ENCODE measurements at regions not wholly inside any gene's neighbourhood (a gene's known extent, or its start where the extent isn't known, plus 50 kb on each side); places are given as distances from the start of the nearest gene placed in this dataset.
"Not testable (repeated sequence)": the region's sequence is repeated elsewhere in the genome, so short reads cannot be mapped to it uniquely, and the experiment has no call there.

- DNase-seq (no peak), ATAC-seq (ENCODE audit: low read depth in 2 of 2) (no peak)
- Mint-ChIP-seq H3K36me3 (no peaks in the 10 kb centered on the region), H3K27me3 (no peaks in the 10 kb centered on the region), H3K4me1 (no peaks in the 10 kb centered on the region), H3K4me3 (no peak overlapping the region), H3K9me3 (peaks cover 0 to 6% (median 0%) of the 10 kb centered on the region in 7 donors), H3K27ac (no peak overlapping the region)
- Histone ChIP-seq H3K27ac (ENCODE audit: insufficient read depth, low read length, poor library complexity, severe bottlenecking) (no peak overlapping the region), H3K9me3 (ENCODE audit: control insufficient read depth in 2 of 2, low read length in 2 of 2) (no peaks in the 10 kb centered on the region), H3K36me3 (ENCODE audit: control insufficient read depth, insufficient read depth, low read length) (no peaks in the 10 kb centered on the region), H3K27me3 (ENCODE audit: control insufficient read depth, insufficient read depth, low read length) (no peaks in the 10 kb centered on the region), H3K4me1 (ENCODE audit: control insufficient read depth, insufficient read depth, low read length, poor library complexity, severe bottlenecking) (no peaks in the 10 kb centered on the region), H3K4me3 (ENCODE audit: low read depth, low read length) (no peak overlapping the region)
These were observed 179.7 kb upstream of the ST6GALNAC5 start for GRCh38 chr1:76687307-76688175.

- Mint-ChIP-seq H3K9me3 (peaks cover 0 to 10% (median 1%) of the 10 kb centered on the region in 7 donors), H3K27me3 (no peaks in the 10 kb centered on the region), H3K4me3 (no peak overlapping the region), H3K36me3 (no peaks in the 10 kb centered on the region), H3K27ac (no peak overlapping the region), H3K4me1 (no peaks in the 10 kb centered on the region)
- Histone ChIP-seq H3K4me3 (ENCODE audit: low read depth, low read length) (no peak overlapping the region), H3K27ac (ENCODE audit: insufficient read depth, low read length, poor library complexity, severe bottlenecking) (no peak overlapping the region), H3K27me3 (ENCODE audit: control insufficient read depth, insufficient read depth, low read length) (no peaks in the 10 kb centered on the region), H3K36me3 (ENCODE audit: control insufficient read depth, insufficient read depth, low read length) (no peaks in the 10 kb centered on the region), H3K4me1 (ENCODE audit: control insufficient read depth, insufficient read depth, low read length, poor library complexity, severe bottlenecking) (no peaks in the 10 kb centered on the region), H3K9me3 (ENCODE audit: control insufficient read depth in 2 of 2, low read length in 2 of 2) (no peaks in the 10 kb centered on the region)
- ATAC-seq (ENCODE audit: low read depth in 2 of 2): no peak
- DNase-seq: no peak
These were observed 176.5 kb upstream of the ST6GALNAC5 start for GRCh38 chr1:76690766-76691165.

DNA sequence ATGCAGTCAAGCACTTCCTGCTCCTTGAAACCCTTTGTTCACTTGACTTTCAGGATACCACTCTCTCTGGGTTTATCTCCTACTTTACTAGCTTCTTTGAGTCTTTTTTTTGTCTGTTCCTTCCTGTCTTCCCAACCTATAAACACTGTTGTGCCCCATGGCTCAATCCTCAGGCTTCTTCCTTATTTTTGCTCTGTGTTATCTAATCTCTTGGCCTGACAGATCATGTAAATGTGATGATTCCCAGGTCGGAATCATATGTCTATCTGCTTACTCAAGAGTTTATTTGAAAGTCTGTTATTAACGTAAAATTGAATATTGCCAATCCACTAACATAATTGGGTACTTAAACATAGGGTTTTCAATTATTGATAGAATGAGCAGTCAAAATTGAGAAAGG is 171.7 kb upstream of the ST6GALNAC5 start:
- peak overlapping the region in 1 of 3 donors; percentile 0 for H3K27ac Mint-ChIP-seq
- DNase-seq: no peak
- H3K36me3 Mint-ChIP-seq: no peaks in the 10 kb centered on the region
- H3K4me3 Mint-ChIP-seq: no peak overlapping the region
- H3K27me3 Mint-ChIP-seq: no peaks in the 10 kb centered on the region
- no peaks in the 10 kb centered on the region for H3K4me1 Mint-ChIP-seq
- ATAC-seq (ENCODE audit: low read depth in 2 of 2): no peak
- no peaks in the 10 kb centered on the region for H3K27me3 ChIP-seq (ENCODE audit: control insufficient read depth, insufficient read depth, low read length)
- no peaks in the 10 kb centered on the region for H3K9me3 ChIP-seq (ENCODE audit: control insufficient read depth in 2 of 2, low read length in 2 of 2)
- H3K27ac ChIP-seq (ENCODE audit: insufficient read depth, low read length, poor library complexity, severe bottlenecking): no peak overlapping the region
- no peaks in the 10 kb centered on the region for H3K4me1 ChIP-seq (ENCODE audit: control insufficient read depth, insufficient read depth, low read length, poor library complexity, severe bottlenecking)
- H3K4me3 ChIP-seq (ENCODE audit: low read depth, low read length): no peak overlapping the region
- H3K9me3 Mint-ChIP-seq: peaks cover 0 to 10% (median 1%) of the 10 kb centered on the region in 7 donors
- H3K36me3 ChIP-seq (ENCODE audit: control insufficient read depth, insufficient read depth, low read length): no peaks in the 10 kb centered on the region

DNA sequence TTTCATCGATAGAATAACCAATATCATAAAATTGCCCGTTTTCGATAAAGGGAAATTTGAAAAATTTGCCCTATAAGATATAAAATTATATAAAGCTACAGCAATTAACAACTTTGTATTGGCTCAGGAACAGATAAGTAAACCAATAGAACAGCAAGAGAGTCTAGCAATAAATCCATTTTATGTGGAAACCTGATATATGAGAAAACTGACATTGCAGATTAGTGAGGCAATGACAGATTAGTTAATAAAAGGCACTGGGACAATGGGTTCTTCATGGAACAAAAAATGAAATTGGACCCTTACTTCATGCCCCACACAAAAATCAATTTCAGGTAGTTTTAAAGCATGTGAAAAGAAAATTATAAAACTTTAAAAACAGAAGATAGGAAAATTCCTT is 169.9 kb upstream of the ST6GALNAC5 start:
- ATAC-seq (ENCODE audit: low read depth in 2 of 2) (no peak), DNase-seq (no peak)
- Mint-ChIP-seq H3K36me3 (no peaks in the 10 kb centered on the region), H3K27me3 (no peaks in the 10 kb centered on the region), H3K27ac (no peak overlapping the region), H3K4me3 (no peak overlapping the region), H3K9me3 (peaks cover 0 to 10% (median 3%) of the 10 kb centered on the region in 7 donors), H3K4me1 (no peaks in the 10 kb centered on the region)
- H3K4me1 ChIP-seq (ENCODE audit: control insufficient read depth, insufficient read depth, low read length, poor library complexity, severe bottlenecking): no peaks in the 10 kb centered on the region
- no peaks in the 10 kb centered on the region for H3K9me3 ChIP-seq (ENCODE audit: control insufficient read depth in 2 of 2, low read length in 2 of 2)
- no peak overlapping the region for H3K27ac ChIP-seq (ENCODE audit: insufficient read depth, low read length, poor library complexity, severe bottlenecking)
- H3K27me3 ChIP-seq (ENCODE audit: control insufficient read depth, insufficient read depth, low read length): no peaks in the 10 kb centered on the region
- no peak overlapping the region for H3K4me3 ChIP-seq (ENCODE audit: low read depth, low read length)
- no peaks in the 10 kb centered on the region for H3K36me3 ChIP-seq (ENCODE audit: control insufficient read depth, insufficient read depth, low read length)

GRCh38 chr1:76699646-76700045 is 167.6 kb upstream of the ST6GALNAC5 start:
- not testable (repeated sequence) for H3K27me3 Mint-ChIP-seq; H3K27me3 ChIP-seq (ENCODE audit: control insufficient read depth, insufficient read depth, low read length); H3K27ac ChIP-seq (ENCODE audit: insufficient read depth, low read length, poor library complexity, severe bottlenecking); H3K9me3 Mint-ChIP-seq; H3K4me3 Mint-ChIP-seq; H3K9me3 ChIP-seq (ENCODE audit: control insufficient read depth in 2 of 2, low read length in 2 of 2); H3K27ac Mint-ChIP-seq; DNase-seq; H3K4me1 Mint-ChIP-seq; H3K4me3 ChIP-seq (ENCODE audit: low read depth, low read length); H3K4me1 ChIP-seq (ENCODE audit: control insufficient read depth, insufficient read depth, low read length, poor library complexity, severe bottlenecking); ATAC-seq (ENCODE audit: low read depth in 2 of 2); H3K36me3 ChIP-seq (ENCODE audit: control insufficient read depth, insufficient read depth, low read length); H3K36me3 Mint-ChIP-seq

DNA sequence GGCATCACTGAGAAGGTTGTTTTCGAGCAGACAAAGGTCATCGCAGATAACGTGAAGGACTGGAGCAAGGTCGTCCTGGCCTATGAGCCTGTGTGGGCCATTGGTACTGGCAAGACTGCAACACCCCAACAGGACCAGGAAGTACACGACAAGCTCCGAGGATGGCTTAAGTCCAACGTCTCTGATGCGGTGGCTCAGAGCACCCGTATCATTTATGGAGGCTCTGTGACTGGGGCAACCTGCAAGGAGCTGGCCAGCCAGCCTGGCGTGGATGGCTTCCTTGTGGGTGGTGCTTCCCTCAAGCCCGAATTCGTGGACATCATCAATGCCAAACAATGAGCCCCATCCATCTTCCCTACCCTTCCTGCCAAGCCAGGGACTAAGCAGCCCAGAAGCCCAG is 167.1 kb upstream of the ST6GALNAC5 start:
- H3K4me1 ChIP-seq (ENCODE audit: control insufficient read depth, insufficient read depth, low read length, poor library complexity, severe bottlenecking); H3K9me3 ChIP-seq (ENCODE audit: control insufficient read depth in 2 of 2, low read length in 2 of 2); H3K27ac ChIP-seq (ENCODE audit: insufficient read depth, low read length, poor library complexity, severe bottlenecking); H3K4me3 Mint-ChIP-seq; H3K27me3 Mint-ChIP-seq; ATAC-seq (ENCODE audit: low read depth in 2 of 2); H3K36me3 ChIP-seq (ENCODE audit: control insufficient read depth, insufficient read depth, low read length); H3K27me3 ChIP-seq (ENCODE audit: control insufficient read depth, insufficient read depth, low read length); DNase-seq; H3K9me3 Mint-ChIP-seq; H3K27ac Mint-ChIP-seq; H3K4me3 ChIP-seq (ENCODE audit: low read depth, low read length); H3K4me1 Mint-ChIP-seq; H3K36me3 Mint-ChIP-seq: not testable (repeated sequence)

- H3K4me1 Mint-ChIP-seq: no peaks in the 10 kb centered on the region
- peaks cover 0 to 3% (median 0%) of the 10 kb centered on the region in 7 donors for H3K9me3 Mint-ChIP-seq
- H3K4me3 Mint-ChIP-seq: no peak overlapping the region
- no peaks in the 10 kb centered on the region for H3K36me3 Mint-ChIP-seq
- DNase-seq (no peak), ATAC-seq (ENCODE audit: low read depth in 2 of 2) (no peak)
- Histone ChIP-seq H3K36me3 (ENCODE audit: control insufficient read depth, insufficient read depth, low read length) (no peaks in the 10 kb centered on the region), H3K4me3 (ENCODE audit: low read depth, low read length) (no peak overlapping the region), H3K27ac (ENCODE audit: insufficient read depth, low read length, poor library complexity, severe bottlenecking) (no peak overlapping the region), H3K27me3 (ENCODE audit: control insufficient read depth, insufficient read depth, low read length) (no peaks in the 10 kb centered on the region), H3K9me3 (ENCODE audit: control insufficient read depth in 2 of 2, low read length in 2 of 2) (no peaks in the 10 kb centered on the region), H3K4me1 (ENCODE audit: control insufficient read depth, insufficient read depth, low read length, poor library complexity, severe bottlenecking) (no peaks in the 10 kb centered on the region)
- no peak overlapping the region for H3K27ac Mint-ChIP-seq
- H3K27me3 Mint-ChIP-seq: no peaks in the 10 kb centered on the region
These were observed 161.7 kb upstream of the ST6GALNAC5 start for GRCh38 chr1:76705560-76705959.

DNA sequence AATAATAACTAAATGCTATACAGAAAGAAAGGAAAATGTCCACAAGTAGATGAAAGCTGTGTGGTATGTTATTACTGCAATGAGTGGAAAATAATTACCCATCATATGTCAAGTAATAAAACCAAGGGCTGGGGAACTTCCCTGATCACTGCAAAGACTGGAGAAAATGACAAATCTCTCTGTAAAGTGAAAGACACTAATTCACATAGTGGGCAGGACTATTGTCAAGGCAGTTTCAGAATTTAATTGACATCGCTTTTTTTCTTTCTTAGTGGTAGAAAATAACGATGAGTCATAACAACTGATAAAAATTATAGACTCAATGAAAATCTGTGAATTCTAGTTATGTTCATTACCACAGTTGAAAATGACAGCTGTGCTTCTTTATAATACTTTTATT is 153.7 kb upstream of the ST6GALNAC5 start:
- Mint-ChIP-seq H3K27me3 (no peaks in the 10 kb centered on the region), H3K36me3 (no peaks in the 10 kb centered on the region), H3K9me3 (peaks cover 0 to 2% (median 0%) of the 10 kb centered on the region in 7 donors), H3K4me1 (no peaks in the 10 kb centered on the region), H3K4me3 (no peak overlapping the region), H3K27ac (no peak overlapping the region)
- H3K4me1 ChIP-seq (ENCODE audit: control insufficient read depth, insufficient read depth, low read length, poor library complexity, severe bottlenecking): no peaks in the 10 kb centered on the region
- no peak for ATAC-seq (ENCODE audit: low read depth in 2 of 2)
- H3K9me3 ChIP-seq (ENCODE audit: control insufficient read depth in 2 of 2, low read length in 2 of 2): no peaks in the 10 kb centered on the region
- peak in 1 of 3 donors; percentile 6 for DNase-seq
- no peaks in the 10 kb centered on the region for H3K36me3 ChIP-seq (ENCODE audit: control insufficient read depth, insufficient read depth, low read length)
- H3K4me3 ChIP-seq (ENCODE audit: low read depth, low read length): no peak overlapping the region
- no peaks in the 10 kb centered on the region for H3K27me3 ChIP-seq (ENCODE audit: control insufficient read depth, insufficient read depth, low read length)
- no peak overlapping the region for H3K27ac ChIP-seq (ENCODE audit: insufficient read depth, low read length, poor library complexity, severe bottlenecking)

Measured in CD4-positive, CD25-positive, alpha-beta regulatory T cell (primary cell).